DMS 273 treated with DMSO at 0.1 percent for 48 hours (cell line): ENCODE measurements at regions not wholly inside any gene's neighbourhood (a gene's known extent, or its start where the extent isn't known, plus 50 kb on each side); places are given as distances from the start of the nearest gene placed in this dataset.

Source experiments
- DNase-seq: peaks from one replicate; lab custom pipeline; 2025; lab: John Stamatoyannopoulos, UW

DNA sequence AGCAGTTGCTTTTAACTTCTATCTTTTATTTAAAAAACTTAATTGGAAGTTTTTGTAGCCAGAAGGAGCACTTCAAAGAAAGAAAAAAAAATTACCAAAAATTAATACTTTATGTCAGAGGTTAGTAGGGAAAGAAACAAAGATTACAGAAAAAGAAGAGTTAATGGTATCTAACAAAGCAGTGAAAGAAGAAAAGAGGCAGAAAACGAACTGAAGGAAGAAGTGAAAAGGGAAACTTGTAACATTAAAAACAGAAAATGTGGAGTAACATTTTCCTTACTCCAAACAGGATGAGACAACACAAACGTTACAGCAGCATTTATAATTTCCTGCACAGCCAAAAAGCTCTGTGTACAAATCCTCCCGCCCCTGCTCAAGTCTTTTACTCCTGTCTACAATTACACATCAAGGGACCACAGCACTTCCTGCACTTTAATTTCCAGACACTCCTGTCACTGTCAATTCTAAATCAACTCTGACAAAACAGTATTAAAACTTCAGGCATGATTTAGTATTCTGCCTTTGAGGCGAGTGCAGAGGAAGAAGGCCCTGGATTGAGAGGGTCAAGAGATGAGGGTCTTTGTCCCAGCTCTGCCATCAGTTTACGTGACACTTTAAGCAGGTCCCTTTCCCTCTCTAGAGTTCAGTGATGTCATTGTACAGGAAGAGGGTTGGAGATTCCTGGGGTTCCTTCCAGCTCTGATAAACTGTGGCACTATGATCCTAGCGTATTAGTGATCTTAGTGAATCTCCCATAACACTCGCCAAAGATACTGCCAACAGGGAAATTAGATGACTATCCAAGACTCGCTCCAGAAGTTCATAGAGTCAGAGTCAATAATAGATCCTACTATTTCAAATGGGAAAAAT is 53.2 kb upstream of the LSM14A start:
- DNase-seq, result no peak

DNA sequence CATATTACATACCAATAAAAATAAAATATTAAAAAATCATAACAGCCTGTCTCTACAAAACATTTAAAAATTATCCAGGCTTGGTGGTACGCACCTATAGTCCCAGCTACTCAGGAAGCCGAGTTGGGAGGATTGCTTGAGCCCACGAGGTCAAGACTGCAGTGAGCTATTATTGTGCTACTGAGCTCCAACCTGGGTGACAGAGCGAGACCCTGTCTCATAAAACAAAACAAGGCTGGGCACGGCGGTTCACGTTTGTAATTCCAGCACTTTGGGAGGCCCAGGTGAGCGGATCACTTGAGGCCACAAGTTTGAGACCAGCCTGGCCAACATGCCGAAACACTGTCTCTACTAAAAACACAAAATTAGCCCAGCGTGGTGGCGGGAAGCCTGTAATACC is 52.2 kb upstream of the LSM14A start:
- no peak for DNase-seq

DNA sequence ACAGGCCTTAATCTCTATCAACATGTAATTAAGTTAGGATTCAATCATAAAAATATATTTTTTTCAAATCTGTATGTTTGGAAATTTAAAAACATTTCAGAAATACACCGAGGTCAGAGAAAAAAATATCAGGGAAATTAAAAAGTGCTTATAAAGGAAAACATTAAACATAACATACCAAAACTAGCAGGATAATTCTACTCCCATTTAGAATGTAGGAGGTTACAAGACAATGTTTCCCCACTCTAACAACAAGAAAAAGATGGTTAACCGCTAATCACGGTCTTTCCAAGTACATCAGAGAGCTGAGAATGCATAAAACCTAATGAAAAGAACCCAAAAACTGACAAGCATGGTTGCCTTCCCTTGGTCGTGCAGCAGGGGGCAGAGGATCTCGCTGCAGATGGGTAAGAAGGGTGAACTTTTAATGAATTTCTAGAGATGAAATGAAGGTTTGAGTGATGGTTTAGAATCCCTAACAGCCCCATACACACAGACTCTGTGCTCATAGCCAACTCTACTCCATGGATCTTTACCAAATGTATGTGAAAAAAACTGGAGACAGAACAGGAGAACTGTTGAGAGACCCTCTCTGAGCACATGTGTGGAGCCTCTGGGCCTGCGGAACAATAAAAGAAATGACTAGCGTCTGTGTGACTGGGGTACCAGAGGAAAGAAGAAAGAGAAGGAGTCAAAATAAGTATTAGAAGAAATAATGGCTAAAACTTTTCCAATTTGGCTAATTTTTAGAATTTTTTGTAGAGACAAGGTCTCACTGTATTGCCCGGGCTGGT is 51.3 kb upstream of the LSM14A start:
- no peak for DNase-seq
